ENCODE measurements at regions not wholly inside any gene's neighbourhood (a gene's known extent, or its start where the extent isn't known, plus 50 kb on each side); places are given as distances from the start of the nearest gene placed in this dataset.
A peak's percentile ranks its signal among the peaks of the same experiment; 100 is the strongest.

- Mint-ChIP-seq H3K36me3 (no peaks in the 10 kb centered on the region), H3K27me3 (ENCODE audit: low read depth) (no peaks in the 10 kb centered on the region), H3K9me3 (peaks cover 13% of the 10 kb centered on the region), H3K4me3 (no peak overlapping the region), H3K27ac (no peak overlapping the region), H3K4me1 (no peaks in the 10 kb centered on the region)
- no peak for TF ChIP-seq CTCF (IDR thresholded peaks at IDR 0.05; ENCODE audit: unreplicated experiment)
- DNase-seq (ENCODE audit: low spot score in 2 of 2, unreplicated experiment in 2 of 2): no peak
Observed at GRCh38 chrX:68923147-68923546, 94.3 kb downstream of the EFNB1 start.

- Mint-ChIP-seq H3K27me3 (ENCODE audit: low read depth) (no peaks in the 10 kb centered on the region), H3K4me1 (no peaks in the 10 kb centered on the region), H3K9me3 (peaks cover 13% of the 10 kb centered on the region), H3K36me3 (no peaks in the 10 kb centered on the region), H3K4me3 (no peak overlapping the region), H3K27ac (no peak overlapping the region)
- DNase-seq (ENCODE audit: low spot score in 2 of 2, unreplicated experiment in 2 of 2): no peak
- no peak for TF ChIP-seq CTCF (IDR thresholded peaks at IDR 0.05; ENCODE audit: unreplicated experiment)
Observed at GRCh38 chrX:68922013-68922412, 93.2 kb downstream of the EFNB1 start.

- Mint-ChIP-seq H3K9me3 (peaks cover 13% of the 10 kb centered on the region), H3K27me3 (ENCODE audit: low read depth) (no peaks in the 10 kb centered on the region), H3K4me3 (no peak overlapping the region), H3K27ac (peak overlapping the region; percentile 47), H3K36me3 (no peaks in the 10 kb centered on the region), H3K4me1 (no peaks in the 10 kb centered on the region)
- no peak for DNase-seq (ENCODE audit: low spot score in 2 of 2, unreplicated experiment in 2 of 2)
- no peak for TF ChIP-seq CTCF (IDR thresholded peaks at IDR 0.05; ENCODE audit: unreplicated experiment)
Observed at GRCh38 chrX:68920561-68920960, 91.7 kb downstream of the EFNB1 start.

GRCh38 chrX:68919707-68920106, 90.9 kb downstream of the EFNB1 start:
- H3K36me3 Mint-ChIP-seq: no peaks in the 10 kb centered on the region
- no peaks in the 10 kb centered on the region for H3K27me3 Mint-ChIP-seq (ENCODE audit: low read depth)
- H3K4me1 Mint-ChIP-seq: no peaks in the 10 kb centered on the region
- TF ChIP-seq CTCF (IDR thresholded peaks at IDR 0.05; ENCODE audit: unreplicated experiment): no peak
- H3K4me3 Mint-ChIP-seq: no peak overlapping the region
- no peak overlapping the region for H3K27ac Mint-ChIP-seq
- no peak for DNase-seq (ENCODE audit: low spot score in 2 of 2, unreplicated experiment in 2 of 2)
- peaks cover 13% of the 10 kb centered on the region for H3K9me3 Mint-ChIP-seq

- Mint-ChIP-seq H3K27ac (no peak overlapping the region), H3K4me3 (no peak overlapping the region), H3K9me3 (peaks cover 5% of the 10 kb centered on the region), H3K27me3 (ENCODE audit: low read depth) (no peaks in the 10 kb centered on the region), H3K4me1 (peaks cover 4% of the 10 kb centered on the region), H3K36me3 (no peaks in the 10 kb centered on the region)
- no peak for TF ChIP-seq CTCF (IDR thresholded peaks at IDR 0.05; ENCODE audit: unreplicated experiment)
- no peak for DNase-seq (ENCODE audit: low spot score in 2 of 2, unreplicated experiment in 2 of 2)
Observed at GRCh38 chrX:68918202-68918601, 89.4 kb downstream of the EFNB1 start.

- Mint-ChIP-seq H3K36me3 (no peaks in the 10 kb centered on the region), H3K9me3 (peaks cover 5% of the 10 kb centered on the region), H3K4me3 (no peak overlapping the region), H3K4me1 (peaks cover 8% of the 10 kb centered on the region), H3K27ac (no peak overlapping the region), H3K27me3 (ENCODE audit: low read depth) (no peaks in the 10 kb centered on the region)
- TF ChIP-seq CTCF (IDR thresholded peaks at IDR 0.05; ENCODE audit: unreplicated experiment): no peak
- DNase-seq (ENCODE audit: low spot score in 2 of 2, unreplicated experiment in 2 of 2): no peak
Observed at GRCh38 chrX:68917799-68918198, 89.0 kb downstream of the EFNB1 start.

Data from mesothelial cell of epicardium (in vitro differentiated cells).